IMR-90 (cell line): ENCODE measurements at regions not wholly inside any gene's neighbourhood (a gene's known extent, or its start where the extent isn't known, plus 50 kb on each side); places are given as distances from the start of the nearest gene placed in this dataset.

Experiments used
- ATAC-seq: fragments of 200-7000 bp; cut with Tn5 transposase; 2 replicates; pipeline ENCODE4 v1.9.1; 2020; ENCODE audit warnings: low read depth, mild to moderate bottlenecking, moderate library complexity
- BruUV-seq: library from RNA; stranded (reverse); fragments of 400-500 nt; replicated peaks from 2 replicates; lab custom pipeline; 2021; lab: Mats Ljungman, UMichigan
- CTCF ChIA-PET: fragments of 300-600 bp; formaldehyde crosslinking; extraction: SDS; loops from one replicate; lab custom pipeline; 2021; ENCODE audit warnings: antibody characterized with exemption; lab: Yijun Ruan, JAX
- POLR2A ChIA-PET: fragments of 300-600 bp; sonication (Branson Sonifier 250); formaldehyde crosslinking; loops from one replicate; lab custom pipeline; 2022; ENCODE audit warnings: antibody characterized with exemption; ENCODE audit not compliant: unreplicated experiment; lab: Charles Lee
- DNase-seq: peaks from one replicate; pipeline ENCODE4 v3.0.0; 2013
- H2AFZ ChIP-seq: replicated peaks from 2 replicates; pipeline ENCODE3; 2013; ENCODE audit warnings: low read length, mild to moderate bottlenecking; ENCODE audit not compliant: poor library complexity
- H2AK5ac ChIP-seq: 2 replicates; pipeline ENCODE4 v1.6.1; 2013; ENCODE audit warnings: low read depth, low read length, inconsistent platforms
- H2AK9ac ChIP-seq: replicated peaks from 2 replicates; pipeline ENCODE3; 2013; ENCODE audit warnings: mild to moderate bottlenecking, low read depth, low read length, moderate library complexity; ENCODE audit not compliant: poor library complexity
- H2BK120ac ChIP-seq: 2 replicates; pipeline ENCODE4 v1.6.1; 2013; ENCODE audit warnings: low read depth, low read length, inconsistent platforms
- H2BK15ac ChIP-seq: 3 replicates; pipeline ENCODE4 v1.6.1; 2013; ENCODE audit warnings: low read depth, low read length, inconsistent platforms
- H2BK20ac ChIP-seq: 2 replicates; pipeline ENCODE4 v1.6.1; 2013; ENCODE audit warnings: low read depth, mild to moderate bottlenecking, inconsistent platforms, low read length, moderate library complexity
- H2BK5ac ChIP-seq: 2 replicates; pipeline ENCODE4 v1.6.1; 2013; ENCODE audit warnings: mild to moderate bottlenecking, low read depth, low read length, inconsistent platforms; ENCODE audit not compliant: poor library complexity, severe bottlenecking
- H3K14ac ChIP-seq: replicated peaks from 2 replicates; pipeline ENCODE4 v1.6.1; 2013; ENCODE audit warnings: low read depth, low read length, inconsistent platforms
- H3K18ac ChIP-seq: 2 replicates; pipeline ENCODE4 v1.6.1; 2013; ENCODE audit warnings: low read depth, low read length, control low read depth
- H3K23ac ChIP-seq: 2 replicates; pipeline ENCODE4 v1.6.1; 2013; ENCODE audit warnings: low read depth, low read length, inconsistent platforms
- H3K27ac ChIP-seq: 2 replicates; pipeline ENCODE4 v1.5.1; 2013; ENCODE audit warnings: mild to moderate bottlenecking, control low read depth, low read length; ENCODE audit not compliant: insufficient read depth
- H3K27me3 ChIP-seq: 2 replicates; pipeline ENCODE4 v1.6.1; 2013; ENCODE audit warnings: low read length; ENCODE audit not compliant: control insufficient read depth, insufficient read depth
- H3K36me3 ChIP-seq: 2 replicates; pipeline ENCODE4 v1.6.1; 2013; ENCODE audit warnings: low read length, mixed read lengths; ENCODE audit not compliant: control insufficient read depth, insufficient read depth
- H3K4ac ChIP-seq: 2 replicates; pipeline ENCODE4 v1.6.1; 2013; ENCODE audit warnings: low read depth, low read length, inconsistent platforms
- H3K4me1 ChIP-seq: 2 replicates; pipeline ENCODE4 v1.6.1; 2013; ENCODE audit warnings: low read length, mixed read lengths; ENCODE audit not compliant: control insufficient read depth, insufficient read depth
- H3K4me2 ChIP-seq: 2 replicates; pipeline ENCODE4 v1.6.1; 2013; ENCODE audit warnings: low read depth, mild to moderate bottlenecking, control low read depth, low read length, moderate library complexity
- H3K4me3 ChIP-seq: 2 replicates; pipeline ENCODE4 v1.5.1; 2013; ENCODE audit warnings: low read depth, mild to moderate bottlenecking, control low read depth, low read length, moderate library complexity; ENCODE audit not compliant: insufficient read depth
- H3K56ac ChIP-seq: 2 replicates; pipeline ENCODE4 v1.6.1; 2013; ENCODE audit warnings: low read length, inconsistent platforms; ENCODE audit not compliant: insufficient read depth; ENCODE audit errors: extremely low read depth
- H3K79me1 ChIP-seq, 2 experiments: 2 replicates each; pipeline ENCODE4 v1.6.1; 2013; ENCODE audit warnings: low read length in 2 of 2, inconsistent platforms in 1 of 2, low read depth in 1 of 2
- H3K9ac ChIP-seq: 2 replicates; pipeline ENCODE4 v1.6.1; 2013; ENCODE audit warnings: low read depth, low read length, control low read depth
- H3K9me1 ChIP-seq: 2 replicates; pipeline ENCODE4 v1.6.1; 2013; ENCODE audit warnings: low read length, inconsistent platforms; ENCODE audit not compliant: insufficient read depth
- H3K9me3 ChIP-seq: 2 replicates; pipeline ENCODE4 v1.6.1; 2013; ENCODE audit warnings: low read length; ENCODE audit not compliant: control insufficient read depth, insufficient read depth
- H4K20me1 ChIP-seq: 2 replicates; pipeline ENCODE4 v1.6.1; 2013; ENCODE audit warnings: low read length, inconsistent platforms; ENCODE audit not compliant: insufficient read depth
- H4K5ac ChIP-seq: 2 replicates; pipeline ENCODE4 v1.6.1; 2013; ENCODE audit warnings: mild to moderate bottlenecking, low read depth, low read length, control low read depth
- H4K8ac ChIP-seq, 2 experiments: 2 replicates each; pipeline ENCODE4 v1.6.1; 2013; ENCODE audit warnings: low read depth in 2 of 2, low read length in 2 of 2, control low read depth in 1 of 2, inconsistent platforms in 1 of 2
- H4K91ac ChIP-seq: 2 replicates; pipeline ENCODE4 v1.6.1; 2013; ENCODE audit warnings: low read depth, low read length, inconsistent platforms; ENCODE audit not compliant: insufficient read depth
- BHLHE40 ChIP-seq: fragments of 150-350 bp; IDR thresholded peaks from 2 replicates; pipeline ENCODE4 v1.6.1; 2016; ENCODE audit warnings: mild to moderate bottlenecking, low read depth, low read length
- CEBPB ChIP-seq: IDR thresholded peaks from 2 replicates; pipeline ENCODE4 v1.6.1; 2012; ENCODE audit warnings: low read depth, low read length, improper control_type of control experiment
- CHD1 ChIP-seq: IDR thresholded peaks from 2 replicates; pipeline ENCODE4 v1.6.1; 2012; ENCODE audit warnings: low read depth, low read length, improper control_type of control experiment
- CTCF ChIP-seq: conservative IDR thresholded peaks from 2 replicates; pipeline ENCODE4 v1.5.1; 2012; ENCODE audit warnings: mild to moderate bottlenecking, low read depth, low read length, improper control_type of control experiment
- ELK1 ChIP-seq: fragments of 150-350 bp; IDR thresholded peaks from 2 replicates; pipeline ENCODE4 v1.6.1; 2016; ENCODE audit warnings: low read depth, mild to moderate bottlenecking, low read length, moderate library complexity, borderline replicate concordance
- FOS ChIP-seq: fragments of 150-350 bp; IDR thresholded peaks from 2 replicates; pipeline ENCODE4 v1.6.1; 2016; ENCODE audit warnings: low read depth, low read length
- MAFK ChIP-seq: IDR thresholded peaks from 2 replicates; pipeline ENCODE4 v1.6.1; 2012; ENCODE audit warnings: low read depth, low read length, improper control_type of control experiment
- MAZ ChIP-seq: IDR thresholded peaks from 2 replicates; pipeline ENCODE4 v1.6.1; 2012; ENCODE audit warnings: low read depth, mild to moderate bottlenecking, low read length, improper control_type of control experiment, moderate library complexity, borderline replicate concordance
- MXI1 ChIP-seq: IDR thresholded peaks from 2 replicates; pipeline ENCODE4 v1.6.1; 2012; ENCODE audit warnings: low read depth, mild to moderate bottlenecking, low read length, moderate library complexity, borderline replicate concordance
- NFE2L2 ChIP-seq: fragments of 150-350 bp; IDR thresholded peaks from 2 replicates; pipeline ENCODE4 v1.6.1; 2016; ENCODE audit warnings: low read depth, mild to moderate bottlenecking, low read length
- POLR2A ChIP-seq: IDR thresholded peaks from 2 replicates; pipeline ENCODE4 v1.6.1; 2012; ENCODE audit warnings: mild to moderate bottlenecking, low read depth, low read length
- RAD21 ChIP-seq: IDR thresholded peaks from 2 replicates; pipeline ENCODE4 v1.6.1; 2012; ENCODE audit warnings: low read length, improper control_type of control experiment
- RCOR1 ChIP-seq: IDR thresholded peaks from 2 replicates; pipeline ENCODE4 v1.6.1; 2012; ENCODE audit warnings: mild to moderate bottlenecking, low read length, improper control_type of control experiment; ENCODE audit not compliant: insufficient replicate concordance
- RFX5 ChIP-seq: IDR thresholded peaks from 2 replicates; pipeline ENCODE4 v1.8.0; 2012; ENCODE audit warnings: low read depth, mild to moderate bottlenecking, low read length, moderate library complexity
- SMC3 ChIP-seq: fragments of 150-350 bp; IDR thresholded peaks from 2 replicates; pipeline ENCODE4 v1.6.1; 2016; ENCODE audit warnings: low read depth, mild to moderate bottlenecking, antibody characterized with exemption, low read length, moderate library complexity
- USF2 ChIP-seq: fragments of 150-350 bp; IDR thresholded peaks from 2 replicates; pipeline ENCODE4 v1.6.1; 2017; ENCODE audit warnings: mild to moderate bottlenecking, antibody characterized with exemption, low read length, low read depth
- whole genome bisulfite sequencing, 2 experiments: methylation state at CpG; one replicate each; pipeline versions ENCODE4 v1.1.5 to v1.1.7; 2013; ENCODE audit warnings: missing lambda C conversion rate in 2 of 2; ENCODE audit not compliant: insufficient read length in 1 of 2; ENCODE audit errors: extremely low coverage in 2 of 2; 5-methylcytosine and 5-hydroxymethylcytosine counted together
- dilution Hi-C: fragments of 300-500 bp; cut with HindIII; formaldehyde crosslinking; loops from one replicate; pipeline ENCODE4 v1.14.3; 2018; ENCODE audit warnings: low sequenced_read_pairs; ENCODE audit not compliant: unreplicated experiment
- in situ Hi-C: fragments of 300-500 bp; cut with MboI; formaldehyde crosslinking; loops from 3 replicates; pipeline ENCODE4 v1.14.3; 2019; ENCODE audit warnings: low sequenced_read_pairs, inconsistent platforms, mixed read lengths
- intact Hi-C: fragments of 100-400 bp; cut with micrococcal nuclease; formaldehyde crosslinking; loops from 2 replicates; pipeline ENCODE4 v1.10.0; 2022

- Histone ChIP-seq H3K9ac (no peak overlapping the region), H4K8ac (no peak overlapping the region), H3K4me1 (no peaks in the 10 kb centered on the region), H4K91ac (no peak overlapping the region), H3K36me3 (no peaks in the 10 kb centered on the region), H4K5ac (no peak overlapping the region), H3K27ac (no peak overlapping the region), H3K9me1 (no peaks in the 10 kb centered on the region), H2BK5ac (no peak overlapping the region), H2BK20ac (no peak overlapping the region), H3K79me1 (no peaks in the 10 kb centered on the region), H2AK5ac (no peak overlapping the region), H4K20me1 (no peaks in the 10 kb centered on the region), H2BK15ac (no peak overlapping the region), H3K18ac (no peak overlapping the region), H3K4me3 (no peak overlapping the region), H3K9me3 (peaks cover 10% of the 10 kb centered on the region), H3K14ac (no peak overlapping the region), H3K4me2 (no peak overlapping the region), H2BK120ac (no peak overlapping the region), H2AFZ (no peak overlapping the region), H3K23ac (no peak overlapping the region), H2AK9ac (no peak overlapping the region), H3K4ac (no peak overlapping the region), H3K56ac (no peak overlapping the region), H3K27me3 (no peaks in the 10 kb centered on the region)
- WGBS, 2 experiments = no CpG with 5 or more reads among the region's 1 CpG
- in situ Hi-C loops = no loop called here
- POLR2A ChIA-PET = no interaction called here
- dilution Hi-C loops = no loop called here
- ATAC-seq = no peak
- BruUV-seq = no TSS peak
- no peak for DNase-seq
- intact Hi-C loops = no loop called here
- TF ChIP-seq RFX5 (no peak), RCOR1 (no peak), USF2 (no peak), CTCF (no peak), ELK1 (no peak), CEBPB (no peak), MXI1 (no peak), POLR2A (no peak), FOS (no peak), MAZ (no peak), BHLHE40 (no peak), CHD1 (no peak), NFE2L2 (no peak), SMC3 (no peak), RAD21 (no peak), MAFK (no peak)
- CTCF ChIA-PET = no interaction called here
These were observed 436.8 kb upstream of the SPANXN1 start for GRCh38 chrX:144810539-144810938.
